GM19238 (cell line): ENCODE measurements at regions not wholly inside any gene's neighbourhood (a gene's known extent, or its start where the extent isn't known, plus 50 kb on each side); places are given as distances from the start of the nearest gene placed in this dataset.
"Not testable (repeated sequence)": the region's sequence is repeated elsewhere in the genome, so short reads cannot be mapped to it uniquely, and the experiment has no call there.

Experiments
- DNase-seq: peaks from one replicate; pipeline ENCODE4 v3.0.0; 2011; ENCODE audit warnings: low spot score; ENCODE audit not compliant: insufficient read length

- no peak for DNase-seq
These were observed 154.9 kb downstream of the DIO2 start for GRCh38 chr14:80056497-80056801.

GRCh38 chr14:80055667-80056496 lies 155.4 kb downstream of the DIO2 start:
- peak; percentile 1 for DNase-seq

- DNase-seq, result no peak
These were observed 156.1 kb downstream of the DIO2 start for GRCh38 chr14:80055226-80055625.

GRCh38 chr14:80054020-80054419 lies 157.3 kb downstream of the DIO2 start:
- DNase-seq, result no peak

- no peak for DNase-seq
These were observed 162.2 kb downstream of the DIO2 start for GRCh38 chr14:80049055-80049454.

- DNase-seq, result no peak
These were observed 163.5 kb downstream of the DIO2 start for GRCh38 chr14:80047761-80048160.

- DNase-seq, result no peak
These were observed 174.0 kb downstream of the DIO2 start for GRCh38 chr14:80037349-80037748.

GRCh38 chr14:80024417-80024816 lies 186.9 kb downstream of the DIO2 start:
- no peak for DNase-seq

GRCh38 chr14:80018476-80018875 lies 192.8 kb downstream of the DIO2 start:
- DNase-seq, result not testable (repeated sequence)

- DNase-seq, result no peak
These were observed 193.5 kb downstream of the DIO2 start for GRCh38 chr14:80017795-80018194.

GRCh38 chr14:80010245-80010644 lies 201.1 kb downstream of the DIO2 start:
- not testable (repeated sequence) for DNase-seq

GRCh38 chr14:80005561-80005960 lies 205.7 kb downstream of the DIO2 start:
- DNase-seq, result no peak

GRCh38 chr14:80004871-80005270 lies 206.4 kb downstream of the DIO2 start:
- DNase-seq, result no peak

GRCh38 chr14:80003138-80003537 lies 208.2 kb downstream of the DIO2 start:
- DNase-seq, result no peak

GRCh38 chr14:79997509-79998208 lies 213.6 kb downstream of the DIO2 start:
- no peak for DNase-seq

- no peak for DNase-seq
These were observed 218.7 kb downstream of the DIO2 start for GRCh38 chr14:79992407-79993198.

GRCh38 chr14:79991866-79992265 lies 219.4 kb downstream of the DIO2 start:
- no peak for DNase-seq

GRCh38 chr14:79989990-79990389 lies 221.3 kb downstream of the DIO2 start:
- no peak for DNase-seq

- no peak for DNase-seq
These were observed 225.1 kb downstream of the DIO2 start for GRCh38 chr14:79986251-79986650.

- DNase-seq, result no peak
These were observed 239.1 kb downstream of the DIO2 start for GRCh38 chr14:79972230-79972629.

- no peak for DNase-seq
These were observed 240.0 kb downstream of the DIO2 start for GRCh38 chr14:79971330-79971729.

- no peak for DNase-seq
These were observed 243.9 kb downstream of the DIO2 start for GRCh38 chr14:79967453-79967852.
